ENCODE measurements at regions not wholly inside any gene's neighbourhood (a gene's known extent, or its start where the extent isn't known, plus 50 kb on each side); places are given as distances from the start of the nearest gene placed in this dataset.

GRCh38 chr20:56802805-56803204 is 173.7 kb downstream of the TFAP2C start:
- ChIA-PET CTCF (no interaction called here), POLR2A (no interaction called here)
- DNase-seq: no peak
- Mint-ChIP-seq H3K9me3 (peaks cover 3% of the 10 kb centered on the region), H3K4me3 (no peak overlapping the region), H3K36me3 (ENCODE audit: low read depth) (no peaks in the 10 kb centered on the region), H3K27ac (no peak overlapping the region), H3K27me3 (peaks cover 8% of the 10 kb centered on the region), H3K4me1 (no peaks in the 10 kb centered on the region)

GRCh38 chr20:56805313-56805712 is 176.2 kb downstream of the TFAP2C start:
- no peak for DNase-seq
- Mint-ChIP-seq H3K27ac (no peak overlapping the region), H3K36me3 (ENCODE audit: low read depth) (no peaks in the 10 kb centered on the region), H3K27me3 (peaks cover 10% of the 10 kb centered on the region), H3K4me1 (no peaks in the 10 kb centered on the region), H3K9me3 (no peaks in the 10 kb centered on the region), H3K4me3 (no peak overlapping the region)
- POLR2A ChIA-PET: no interaction called here
- CTCF ChIA-PET: no interaction called here

- no peak for DNase-seq
- H3K4me3 Mint-ChIP-seq: no peak overlapping the region
- ChIA-PET POLR2A (no interaction called here), CTCF (no interaction called here)
- H3K27me3 Mint-ChIP-seq: peaks cover 8% of the 10 kb centered on the region
- H3K9me3 Mint-ChIP-seq: no peaks in the 10 kb centered on the region
- no peak overlapping the region for H3K27ac Mint-ChIP-seq
- no peaks in the 10 kb centered on the region for H3K36me3 Mint-ChIP-seq (ENCODE audit: low read depth)
- H3K4me1 Mint-ChIP-seq: no peaks in the 10 kb centered on the region
Observed at GRCh38 chr20:56805966-56806365, 176.9 kb downstream of the TFAP2C start.

- Mint-ChIP-seq H3K9me3 (no peaks in the 10 kb centered on the region), H3K27ac (no peak overlapping the region), H3K4me3 (no peak overlapping the region), H3K4me1 (no peaks in the 10 kb centered on the region), H3K36me3 (ENCODE audit: low read depth) (no peaks in the 10 kb centered on the region), H3K27me3 (peaks cover 8% of the 10 kb centered on the region)
- CTCF ChIA-PET: no interaction called here
- POLR2A ChIA-PET: no interaction called here
- no peak for DNase-seq
Observed at GRCh38 chr20:56806952-56807517, 177.9 kb downstream of the TFAP2C start.

GRCh38 chr20:56808117-56808725 is 179.1 kb downstream of the TFAP2C start:
- no peak for DNase-seq
- no peaks in the 10 kb centered on the region for H3K36me3 Mint-ChIP-seq (ENCODE audit: low read depth)
- no peaks in the 10 kb centered on the region for H3K4me1 Mint-ChIP-seq
- POLR2A ChIA-PET: no interaction called here
- no peaks in the 10 kb centered on the region for H3K9me3 Mint-ChIP-seq
- CTCF ChIA-PET: no interaction called here
- H3K27me3 Mint-ChIP-seq: peaks cover 8% of the 10 kb centered on the region
- no peak overlapping the region for H3K27ac Mint-ChIP-seq
- H3K4me3 Mint-ChIP-seq: no peak overlapping the region

- Mint-ChIP-seq H3K9me3 (no peaks in the 10 kb centered on the region), H3K27me3 (peaks cover 8% of the 10 kb centered on the region), H3K4me3 (no peak overlapping the region), H3K36me3 (ENCODE audit: low read depth) (no peaks in the 10 kb centered on the region), H3K4me1 (no peaks in the 10 kb centered on the region), H3K27ac (no peak overlapping the region)
- DNase-seq: no peak
- POLR2A ChIA-PET: no interaction called here
- CTCF ChIA-PET: interaction anchor here (0.6 kb wide), 1 partner anchor 20 kb away, joined by 3 read pairs; no protein-coding TSS in a partner anchor
Observed at GRCh38 chr20:56808732-56809131, 179.6 kb downstream of the TFAP2C start.

- ChIA-PET POLR2A (no interaction called here), CTCF (interaction anchor here (0.6 kb wide), 1 partner anchor 135 kb away, joined by 3 read pairs; no protein-coding TSS in a partner anchor)
- no peaks in the 10 kb centered on the region for H3K36me3 Mint-ChIP-seq (ENCODE audit: low read depth)
- no peak for DNase-seq
- peaks cover 8% of the 10 kb centered on the region for H3K27me3 Mint-ChIP-seq
- no peak overlapping the region for H3K27ac Mint-ChIP-seq
- no peak overlapping the region for H3K4me3 Mint-ChIP-seq
- H3K9me3 Mint-ChIP-seq: no peaks in the 10 kb centered on the region
- no peaks in the 10 kb centered on the region for H3K4me1 Mint-ChIP-seq
Observed at GRCh38 chr20:56809668-56810067, 180.6 kb downstream of the TFAP2C start.

GRCh38 chr20:56810141-56810540 is 181.0 kb downstream of the TFAP2C start:
- Mint-ChIP-seq H3K36me3 (ENCODE audit: low read depth) (no peaks in the 10 kb centered on the region), H3K4me3 (no peak overlapping the region), H3K27me3 (peaks cover 8% of the 10 kb centered on the region), H3K4me1 (no peaks in the 10 kb centered on the region), H3K9me3 (no peaks in the 10 kb centered on the region), H3K27ac (no peak overlapping the region)
- ChIA-PET CTCF (interaction anchor here (0.6 kb wide), 1 partner anchor 135 kb away, joined by 3 read pairs; no protein-coding TSS in a partner anchor), POLR2A (no interaction called here)
- DNase-seq: no peak

- no peak for DNase-seq
- ChIA-PET POLR2A (no interaction called here), CTCF (no interaction called here)
- Mint-ChIP-seq H3K36me3 (ENCODE audit: low read depth) (no peaks in the 10 kb centered on the region), H3K27ac (no peak overlapping the region), H3K4me1 (no peaks in the 10 kb centered on the region), H3K4me3 (no peak overlapping the region), H3K27me3 (no peaks in the 10 kb centered on the region), H3K9me3 (no peaks in the 10 kb centered on the region)
Observed at GRCh38 chr20:56815796-56816195, 186.7 kb downstream of the TFAP2C start.

- H3K27ac Mint-ChIP-seq: no peak overlapping the region
- ChIA-PET POLR2A (no interaction called here), CTCF (no interaction called here)
- H3K36me3 Mint-ChIP-seq (ENCODE audit: low read depth): no peaks in the 10 kb centered on the region
- no peaks in the 10 kb centered on the region for H3K27me3 Mint-ChIP-seq
- H3K4me1 Mint-ChIP-seq: no peaks in the 10 kb centered on the region
- no peaks in the 10 kb centered on the region for H3K9me3 Mint-ChIP-seq
- H3K4me3 Mint-ChIP-seq: no peak overlapping the region
- DNase-seq: no peak
Observed at GRCh38 chr20:56816349-56816748, 187.2 kb downstream of the TFAP2C start.

- ChIA-PET CTCF (no interaction called here), POLR2A (no interaction called here)
- Mint-ChIP-seq H3K27ac (no peak overlapping the region), H3K27me3 (no peaks in the 10 kb centered on the region), H3K36me3 (ENCODE audit: low read depth) (no peaks in the 10 kb centered on the region), H3K9me3 (no peaks in the 10 kb centered on the region), H3K4me3 (no peak overlapping the region), H3K4me1 (no peaks in the 10 kb centered on the region)
- no peak for DNase-seq
Observed at GRCh38 chr20:56817780-56818675, 188.9 kb downstream of the TFAP2C start.

GRCh38 chr20:56820984-56821383 is 191.9 kb downstream of the TFAP2C start:
- Mint-ChIP-seq H3K9me3 (no peaks in the 10 kb centered on the region), H3K27ac (no peak overlapping the region), H3K4me1 (no peaks in the 10 kb centered on the region), H3K4me3 (no peak overlapping the region), H3K36me3 (ENCODE audit: low read depth) (no peaks in the 10 kb centered on the region), H3K27me3 (no peaks in the 10 kb centered on the region)
- ChIA-PET CTCF (no interaction called here), POLR2A (no interaction called here)
- DNase-seq: no peak

GRCh38 chr20:56826306-56826704 is 197.2 kb downstream of the TFAP2C start:
- peaks cover 22% of the 10 kb centered on the region for H3K27me3 Mint-ChIP-seq

More at GRCh38 chr20:56826306-56826704, 197.2 kb downstream of the TFAP2C start:
- ChIA-PET CTCF (no interaction called here), POLR2A (no interaction called here)
- H3K36me3 Mint-ChIP-seq (ENCODE audit: low read depth): no peaks in the 10 kb centered on the region
- no peak overlapping the region for H3K4me3 Mint-ChIP-seq
- H3K9me3 Mint-ChIP-seq: no peaks in the 10 kb centered on the region
- H3K27ac Mint-ChIP-seq: no peak overlapping the region
- no peaks in the 10 kb centered on the region for H3K4me1 Mint-ChIP-seq
- DNase-seq: no peak
